GM23338 (cell line): ENCODE measurements at regions not wholly inside any gene's neighbourhood (a gene's known extent, or its start where the extent isn't known, plus 50 kb on each side); places are given as distances from the start of the nearest gene placed in this dataset.

ENCODE experiments used
- ATAC-seq: fragments of 200-7000 bp; cut with Tn5 transposase; 3 replicates; pipeline ENCODE4 v1.9.1; 2020
- DNase-seq: peaks from one replicate; pipeline ENCODE4 v3.0.0-alpha.2; 2015; ENCODE audit warnings: low spot score
- H2AFZ ChIP-seq: fragments of 200-600 bp; sonication (generic); 2 replicates; pipeline ENCODE4 v1.8.0; 2016; ENCODE audit warnings: antibody characterized with exemption, mild to moderate bottlenecking, moderate library complexity
- H3F3A ChIP-seq: fragments of 200-600 bp; sonication (generic); replicated peaks from 2 replicates; pipeline ENCODE4 v1.8.0; 2017; ENCODE audit warnings: antibody characterized with exemption, mixed run types, low read depth
- H3K27ac ChIP-seq: fragments of 200-600 bp; sonication (generic); 2 replicates; pipeline ENCODE4 v1.6.1; 2016; ENCODE audit warnings: low read depth
- H3K27me3 ChIP-seq: fragments of 200-600 bp; sonication (generic); 2 replicates; pipeline ENCODE4 v1.8.0; 2016; ENCODE audit warnings: mild to moderate bottlenecking, mixed run types, moderate library complexity; ENCODE audit not compliant: insufficient read depth
- H3K36me3 ChIP-seq: fragments of 200-600 bp; sonication (generic); 2 replicates; pipeline ENCODE4 v1.8.0; 2016; ENCODE audit warnings: mild to moderate bottlenecking; ENCODE audit not compliant: insufficient read depth
- H3K4me1 ChIP-seq: fragments of 200-600 bp; sonication (generic); 2 replicates; pipeline ENCODE4 v1.8.0; 2016; ENCODE audit warnings: mild to moderate bottlenecking, moderate library complexity; ENCODE audit not compliant: insufficient read depth
- H3K4me2 ChIP-seq: fragments of 200-600 bp; sonication (generic); 2 replicates; pipeline ENCODE4 v1.7.1; 2017; ENCODE audit warnings: mixed run types
- H3K4me3 ChIP-seq: fragments of 200-600 bp; sonication (generic); 2 replicates; pipeline ENCODE4 v1.6.1; 2016; ENCODE audit warnings: mixed run types
- H3K79me2 ChIP-seq: fragments of 200-600 bp; sonication (generic); replicated peaks from 2 replicates; pipeline ENCODE4 v1.8.0; 2017; ENCODE audit warnings: mild to moderate bottlenecking; ENCODE audit not compliant: insufficient read depth
- H3K9me2 ChIP-seq: fragments of 200-600 bp; sonication (generic); 2 replicates; pipeline ENCODE4 v1.8.0; 2017; ENCODE audit not compliant: insufficient read depth
- H4K20me1 ChIP-seq: fragments of 200-600 bp; sonication (generic); replicated peaks from 2 replicates; pipeline ENCODE4 v1.8.0; 2017; ENCODE audit warnings: mild to moderate bottlenecking; ENCODE audit not compliant: insufficient read depth
- H3K27ac Mint-ChIP-seq: 2 replicates; pipeline ENCODE4 v1.8.0; 2020; ENCODE audit warnings: inconsistent platforms, mild to moderate bottlenecking, moderate library complexity, mixed read lengths
- H3K27me3 Mint-ChIP-seq: 3 replicates; pipeline ENCODE4 v1.8.0; 2022; ENCODE audit warnings: low read depth, mild to moderate bottlenecking, moderate library complexity, mixed read lengths, inconsistent platforms; ENCODE audit not compliant: insufficient read depth, poor library complexity
- H3K36me3 Mint-ChIP-seq: 3 replicates; pipeline ENCODE4 v1.8.0; 2021; ENCODE audit warnings: low read depth, mild to moderate bottlenecking, inconsistent platforms, moderate library complexity, mixed read lengths
- H3K4me1 Mint-ChIP-seq: 3 replicates; pipeline ENCODE4 v1.8.0; 2020; ENCODE audit warnings: mild to moderate bottlenecking, inconsistent platforms, mixed read lengths
- H3K4me3 Mint-ChIP-seq: 3 replicates; pipeline ENCODE4 v1.8.0; 2021; ENCODE audit warnings: moderate library complexity, mild to moderate bottlenecking, inconsistent platforms, mixed read lengths
- H3K9me3 Mint-ChIP-seq: 3 replicates; pipeline ENCODE4 v1.8.0; 2020; ENCODE audit warnings: moderate library complexity, mild to moderate bottlenecking, inconsistent platforms, mixed read lengths
- CREB1 ChIP-seq: fragments of 250-450 bp; sonication (Bioruptor Pico); IDR thresholded peaks from 2 replicates; pipeline ENCODE4 v1.5.0; 2020; ENCODE audit warnings: low read depth, mild to moderate bottlenecking, moderate library complexity
- EZH2 ChIP-seq: fragments of 200-600 bp; sonication (generic); IDR thresholded peaks from one replicate; pipeline ENCODE4 v1.8.0; 2017; ENCODE audit warnings: antibody characterized with exemption, mild to moderate bottlenecking, low read depth; ENCODE audit not compliant: unreplicated experiment
- EZH2phosphoT487 ChIP-seq: fragments of 200-600 bp; sonication (generic); IDR thresholded peaks from one replicate; pipeline ENCODE4 v1.8.1; 2018; ENCODE audit warnings: antibody characterized with exemption; ENCODE audit not compliant: unreplicated experiment
- JUNB ChIP-seq: IDR thresholded peaks from one replicate; pipeline ENCODE4 v1.6.1; 2016; ENCODE audit warnings: antibody characterized with exemption; ENCODE audit not compliant: unreplicated experiment
- NANOG ChIP-seq: IDR thresholded peaks from 2 replicates; pipeline ENCODE4 v1.6.1; 2016; ENCODE audit warnings: antibody characterized with exemption, borderline replicate concordance
- POLR2AphosphoS5 ChIP-seq: IDR thresholded peaks from 2 replicates; pipeline ENCODE4 v1.6.1; 2016; ENCODE audit warnings: antibody characterized with exemption, low read depth
- STAT1 ChIP-seq: IDR thresholded peaks from one replicate; pipeline ENCODE4 v1.6.1; 2016; ENCODE audit warnings: antibody characterized with exemption; ENCODE audit not compliant: unreplicated experiment
- ZNF114 ChIP-seq: fragments of 250-450 bp; sonication (Bioruptor Pico); IDR thresholded peaks from 2 replicates; pipeline ENCODE4 v1.5.0; 2020; ENCODE audit warnings: mild to moderate bottlenecking, moderate library complexity
- ZNF331 ChIP-seq: fragments of 250-450 bp; sonication (Bioruptor Pico); IDR thresholded peaks from 2 replicates; pipeline ENCODE4 v1.5.0; 2020; ENCODE audit warnings: low read depth, mild to moderate bottlenecking, moderate library complexity
- TF ChIP-seq, protein P1 (sequence below): IDR thresholded peaks from 2 replicates; pipeline ENCODE4 v1.6.1; 2016; ENCODE audit warnings: antibody characterized with exemption
- TF ChIP-seq, protein P2 (sequence below): IDR thresholded peaks from one replicate; pipeline ENCODE4 v1.6.1; 2018; ENCODE audit warnings: antibody characterized with exemption; ENCODE audit not compliant: unreplicated experiment
- TF ChIP-seq, protein P3 (sequence below): fragments of 250-450 bp; sonication (Bioruptor Pico); IDR thresholded peaks from 2 replicates; pipeline ENCODE4 v1.5.0; 2020; ENCODE audit warnings: mild to moderate bottlenecking, moderate library complexity

DNA sequence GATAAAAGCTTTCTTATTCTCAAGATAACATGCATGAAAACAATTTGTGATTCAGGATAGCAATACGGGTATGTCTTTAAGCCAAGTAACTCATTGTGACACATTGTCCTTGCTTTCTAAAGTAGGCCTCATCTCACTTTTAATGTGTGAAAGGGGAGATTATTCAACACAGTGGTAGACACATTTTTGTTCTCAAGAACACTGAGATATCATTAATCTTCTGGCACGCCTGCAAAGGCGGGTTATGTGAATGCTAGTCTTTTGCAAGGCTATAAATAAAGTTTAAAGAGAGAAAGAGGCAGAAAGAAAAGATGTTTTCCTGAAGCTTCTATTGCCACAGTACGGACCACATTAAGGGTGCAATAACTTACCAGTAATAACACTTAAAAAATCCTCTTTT, 181.8 kb upstream of the MEF2C start:
- H3K9me3 Mint-ChIP-seq: no peaks in the 10 kb centered on the region
- no peaks in the 10 kb centered on the region for H4K20me1 ChIP-seq
- H3K27me3 Mint-ChIP-seq: no peaks in the 10 kb centered on the region
- H3K4me1 ChIP-seq: no peaks in the 10 kb centered on the region; the same call in 1 of the 2 replicates
- no peak overlapping the region for H2AFZ ChIP-seq
- no peak overlapping the region for H3K27ac Mint-ChIP-seq
- no peaks in the 10 kb centered on the region for H3K27me3 ChIP-seq
- H3K79me2 ChIP-seq: no peaks in the 10 kb centered on the region
- no peak overlapping the region for H3K4me3 ChIP-seq
- no peaks in the 10 kb centered on the region for H3K36me3 ChIP-seq
- TF ChIP-seq NANOG: no peak
- no peak overlapping the region for H3K27ac ChIP-seq
- no peak for ATAC-seq
- H3K36me3 Mint-ChIP-seq: no peaks in the 10 kb centered on the region
- no peak overlapping the region for H3K4me2 ChIP-seq
- H3K9me2 ChIP-seq: no peaks in the 10 kb centered on the region
- peaks cover 6% of the 10 kb centered on the region; the same call in 2 of the 3 replicates for H3K4me1 Mint-ChIP-seq
- H3F3A ChIP-seq: no peaks in the 10 kb centered on the region
- DNase-seq: no peak
- H3K4me3 Mint-ChIP-seq: no peak overlapping the region

DNA sequence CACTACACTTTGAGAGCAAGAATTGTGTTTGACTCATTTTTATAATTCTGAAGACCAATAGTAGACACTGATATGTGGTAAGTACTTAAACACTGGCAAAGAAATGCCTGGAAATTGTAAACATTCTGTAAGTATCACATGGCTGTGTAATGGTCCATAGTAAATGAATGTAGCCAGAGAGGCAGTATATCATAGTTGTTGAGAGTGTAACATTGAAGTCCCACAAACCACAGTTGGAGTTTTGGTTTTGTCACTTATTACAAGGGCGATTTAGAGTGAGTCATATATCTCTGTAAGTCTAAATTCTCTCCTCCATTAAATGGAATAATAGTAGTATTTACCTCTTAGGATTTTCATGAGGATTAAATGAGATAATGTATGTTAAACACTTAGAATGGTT, 181.1 kb upstream of the MEF2C start:
- Histone ChIP-seq H2AFZ (no peak overlapping the region), H3K27me3 (no peaks in the 10 kb centered on the region), H3K79me2 (no peaks in the 10 kb centered on the region), H4K20me1 (no peaks in the 10 kb centered on the region), H3K4me2 (no peak overlapping the region), H3K36me3 (no peaks in the 10 kb centered on the region), H3K9me2 (no peaks in the 10 kb centered on the region), H3F3A (no peaks in the 10 kb centered on the region), H3K4me1 (no peaks in the 10 kb centered on the region; the same call in 1 of the 2 replicates), H3K4me3 (no peak overlapping the region), H3K27ac (no peak overlapping the region)
- H3K27me3 Mint-ChIP-seq: no peaks in the 10 kb centered on the region
- no peaks in the 10 kb centered on the region for H3K36me3 Mint-ChIP-seq
- no peak overlapping the region for H3K27ac Mint-ChIP-seq
- DNase-seq (no peak), ATAC-seq (no peak)
- H3K9me3 Mint-ChIP-seq: no peaks in the 10 kb centered on the region
- peaks cover 6% of the 10 kb centered on the region; the same call in 2 of the 3 replicates for H3K4me1 Mint-ChIP-seq
- no peak overlapping the region for H3K4me3 Mint-ChIP-seq
- TF ChIP-seq ZNF331 (CRISPR knock-in tag): no peak
- TF ChIP-seq JUNB: no peak
- no peak for TF ChIP-seq CREB1
- TF ChIP-seq, protein P1, sequence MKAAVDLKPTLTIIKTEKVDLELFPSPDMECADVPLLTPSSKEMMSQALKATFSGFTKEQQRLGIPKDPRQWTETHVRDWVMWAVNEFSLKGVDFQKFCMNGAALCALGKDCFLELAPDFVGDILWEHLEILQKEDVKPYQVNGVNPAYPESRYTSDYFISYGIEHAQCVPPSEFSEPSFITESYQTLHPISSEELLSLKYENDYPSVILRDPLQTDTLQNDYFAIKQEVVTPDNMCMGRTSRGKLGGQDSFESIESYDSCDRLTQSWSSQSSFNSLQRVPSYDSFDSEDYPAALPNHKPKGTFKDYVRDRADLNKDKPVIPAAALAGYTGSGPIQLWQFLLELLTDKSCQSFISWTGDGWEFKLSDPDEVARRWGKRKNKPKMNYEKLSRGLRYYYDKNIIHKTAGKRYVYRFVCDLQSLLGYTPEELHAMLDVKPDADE: no peak
- TF ChIP-seq, protein P2, sequence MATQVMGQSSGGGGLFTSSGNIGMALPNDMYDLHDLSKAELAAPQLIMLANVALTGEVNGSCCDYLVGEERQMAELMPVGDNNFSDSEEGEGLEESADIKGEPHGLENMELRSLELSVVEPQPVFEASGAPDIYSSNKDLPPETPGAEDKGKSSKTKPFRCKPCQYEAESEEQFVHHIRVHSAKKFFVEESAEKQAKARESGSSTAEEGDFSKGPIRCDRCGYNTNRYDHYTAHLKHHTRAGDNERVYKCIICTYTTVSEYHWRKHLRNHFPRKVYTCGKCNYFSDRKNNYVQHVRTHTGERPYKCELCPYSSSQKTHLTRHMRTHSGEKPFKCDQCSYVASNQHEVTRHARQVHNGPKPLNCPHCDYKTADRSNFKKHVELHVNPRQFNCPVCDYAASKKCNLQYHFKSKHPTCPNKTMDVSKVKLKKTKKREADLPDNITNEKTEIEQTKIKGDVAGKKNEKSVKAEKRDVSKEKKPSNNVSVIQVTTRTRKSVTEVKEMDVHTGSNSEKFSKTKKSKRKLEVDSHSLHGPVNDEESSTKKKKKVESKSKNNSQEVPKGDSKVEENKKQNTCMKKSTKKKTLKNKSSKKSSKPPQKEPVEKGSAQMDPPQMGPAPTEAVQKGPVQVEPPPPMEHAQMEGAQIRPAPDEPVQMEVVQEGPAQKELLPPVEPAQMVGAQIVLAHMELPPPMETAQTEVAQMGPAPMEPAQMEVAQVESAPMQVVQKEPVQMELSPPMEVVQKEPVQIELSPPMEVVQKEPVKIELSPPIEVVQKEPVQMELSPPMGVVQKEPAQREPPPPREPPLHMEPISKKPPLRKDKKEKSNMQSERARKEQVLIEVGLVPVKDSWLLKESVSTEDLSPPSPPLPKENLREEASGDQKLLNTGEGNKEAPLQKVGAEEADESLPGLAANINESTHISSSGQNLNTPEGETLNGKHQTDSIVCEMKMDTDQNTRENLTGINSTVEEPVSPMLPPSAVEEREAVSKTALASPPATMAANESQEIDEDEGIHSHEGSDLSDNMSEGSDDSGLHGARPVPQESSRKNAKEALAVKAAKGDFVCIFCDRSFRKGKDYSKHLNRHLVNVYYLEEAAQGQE: no peak
- no peak for TF ChIP-seq ZNF114 (CRISPR knock-in tag)
- no peak for TF ChIP-seq EZH2
- TF ChIP-seq STAT1: no peak
- no peak for TF ChIP-seq EZH2phosphoT487
- no peak for TF ChIP-seq POLR2AphosphoS5
- TF ChIP-seq, protein P3, sequence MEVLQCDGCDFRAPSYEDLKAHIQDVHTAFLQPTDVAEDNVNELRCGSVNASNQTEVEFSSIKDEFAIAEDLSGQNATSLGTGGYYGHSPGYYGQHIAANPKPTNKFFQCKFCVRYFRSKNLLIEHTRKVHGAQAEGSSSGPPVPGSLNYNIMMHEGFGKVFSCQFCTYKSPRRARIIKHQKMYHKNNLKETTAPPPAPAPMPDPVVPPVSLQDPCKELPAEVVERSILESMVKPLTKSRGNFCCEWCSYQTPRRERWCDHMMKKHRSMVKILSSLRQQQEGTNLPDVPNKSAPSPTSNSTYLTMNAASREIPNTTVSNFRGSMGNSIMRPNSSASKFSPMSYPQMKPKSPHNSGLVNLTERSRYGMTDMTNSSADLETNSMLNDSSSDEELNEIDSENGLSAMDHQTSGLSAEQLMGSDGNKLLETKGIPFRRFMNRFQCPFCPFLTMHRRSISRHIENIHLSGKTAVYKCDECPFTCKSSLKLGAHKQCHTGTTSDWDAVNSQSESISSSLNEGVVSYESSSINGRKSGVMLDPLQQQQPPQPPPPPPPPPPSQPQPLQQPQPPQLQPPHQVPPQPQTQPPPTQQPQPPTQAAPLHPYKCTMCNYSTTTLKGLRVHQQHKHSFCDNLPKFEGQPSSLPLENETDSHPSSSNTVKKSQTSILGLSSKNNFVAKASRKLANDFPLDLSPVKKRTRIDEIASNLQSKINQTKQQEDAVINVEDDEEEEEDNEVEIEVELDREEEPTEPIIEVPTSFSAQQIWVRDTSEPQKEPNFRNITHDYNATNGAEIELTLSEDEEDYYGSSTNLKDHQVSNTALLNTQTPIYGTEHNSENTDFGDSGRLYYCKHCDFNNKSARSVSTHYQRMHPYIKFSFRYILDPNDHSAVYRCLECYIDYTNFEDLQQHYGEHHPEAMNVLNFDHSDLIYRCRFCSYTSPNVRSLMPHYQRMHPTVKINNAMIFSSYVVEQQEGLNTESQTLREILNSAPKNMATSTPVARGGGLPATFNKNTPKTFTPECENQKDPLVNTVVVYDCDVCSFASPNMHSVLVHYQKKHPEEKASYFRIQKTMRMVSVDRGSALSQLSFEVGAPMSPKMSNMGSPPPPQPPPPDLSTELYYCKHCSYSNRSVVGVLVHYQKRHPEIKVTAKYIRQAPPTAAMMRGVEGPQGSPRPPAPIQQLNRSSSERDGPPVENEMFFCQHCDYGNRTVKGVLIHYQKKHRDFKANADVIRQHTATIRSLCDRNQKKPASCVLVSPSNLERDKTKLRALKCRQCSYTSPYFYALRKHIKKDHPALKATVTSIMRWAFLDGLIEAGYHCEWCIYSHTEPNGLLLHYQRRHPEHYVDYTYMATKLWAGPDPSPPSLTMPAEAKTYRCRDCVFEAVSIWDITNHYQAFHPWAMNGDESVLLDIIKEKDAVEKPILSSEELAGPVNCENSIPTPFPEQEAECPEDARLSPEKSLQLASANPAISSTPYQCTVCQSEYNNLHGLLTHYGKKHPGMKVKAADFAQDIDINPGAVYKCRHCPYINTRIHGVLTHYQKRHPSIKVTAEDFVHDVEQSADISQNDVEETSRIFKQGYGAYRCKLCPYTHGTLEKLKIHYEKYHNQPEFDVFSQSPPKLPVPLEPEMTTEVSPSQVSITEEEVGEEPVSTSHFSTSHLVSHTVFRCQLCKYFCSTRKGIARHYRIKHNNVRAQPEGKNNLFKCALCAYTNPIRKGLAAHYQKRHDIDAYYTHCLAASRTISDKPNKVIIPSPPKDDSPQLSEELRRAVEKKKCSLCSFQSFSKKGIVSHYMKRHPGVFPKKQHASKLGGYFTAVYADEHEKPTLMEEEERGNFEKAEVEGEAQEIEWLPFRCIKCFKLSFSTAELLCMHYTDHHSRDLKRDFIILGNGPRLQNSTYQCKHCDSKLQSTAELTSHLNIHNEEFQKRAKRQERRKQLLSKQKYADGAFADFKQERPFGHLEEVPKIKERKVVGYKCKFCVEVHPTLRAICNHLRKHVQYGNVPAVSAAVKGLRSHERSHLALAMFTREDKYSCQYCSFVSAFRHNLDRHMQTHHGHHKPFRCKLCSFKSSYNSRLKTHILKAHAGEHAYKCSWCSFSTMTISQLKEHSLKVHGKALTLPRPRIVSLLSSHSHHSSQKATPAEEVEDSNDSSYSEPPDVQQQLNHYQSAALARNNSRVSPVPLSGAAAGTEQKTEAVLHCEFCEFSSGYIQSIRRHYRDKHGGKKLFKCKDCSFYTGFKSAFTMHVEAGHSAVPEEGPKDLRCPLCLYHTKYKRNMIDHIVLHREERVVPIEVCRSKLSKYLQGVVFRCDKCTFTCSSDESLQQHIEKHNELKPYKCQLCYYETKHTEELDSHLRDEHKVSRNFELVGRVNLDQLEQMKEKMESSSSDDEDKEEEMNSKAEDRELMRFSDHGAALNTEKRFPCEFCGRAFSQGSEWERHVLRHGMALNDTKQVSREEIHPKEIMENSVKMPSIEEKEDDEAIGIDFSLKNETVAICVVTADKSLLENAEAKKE: no peak
